ENCODE measurements at regions not wholly inside any gene's neighbourhood (a gene's known extent, or its start where the extent isn't known, plus 50 kb on each side); places are given as distances from the start of the nearest gene placed in this dataset.
A peak's percentile ranks its signal among the peaks of the same experiment; 100 is the strongest.

DNA sequence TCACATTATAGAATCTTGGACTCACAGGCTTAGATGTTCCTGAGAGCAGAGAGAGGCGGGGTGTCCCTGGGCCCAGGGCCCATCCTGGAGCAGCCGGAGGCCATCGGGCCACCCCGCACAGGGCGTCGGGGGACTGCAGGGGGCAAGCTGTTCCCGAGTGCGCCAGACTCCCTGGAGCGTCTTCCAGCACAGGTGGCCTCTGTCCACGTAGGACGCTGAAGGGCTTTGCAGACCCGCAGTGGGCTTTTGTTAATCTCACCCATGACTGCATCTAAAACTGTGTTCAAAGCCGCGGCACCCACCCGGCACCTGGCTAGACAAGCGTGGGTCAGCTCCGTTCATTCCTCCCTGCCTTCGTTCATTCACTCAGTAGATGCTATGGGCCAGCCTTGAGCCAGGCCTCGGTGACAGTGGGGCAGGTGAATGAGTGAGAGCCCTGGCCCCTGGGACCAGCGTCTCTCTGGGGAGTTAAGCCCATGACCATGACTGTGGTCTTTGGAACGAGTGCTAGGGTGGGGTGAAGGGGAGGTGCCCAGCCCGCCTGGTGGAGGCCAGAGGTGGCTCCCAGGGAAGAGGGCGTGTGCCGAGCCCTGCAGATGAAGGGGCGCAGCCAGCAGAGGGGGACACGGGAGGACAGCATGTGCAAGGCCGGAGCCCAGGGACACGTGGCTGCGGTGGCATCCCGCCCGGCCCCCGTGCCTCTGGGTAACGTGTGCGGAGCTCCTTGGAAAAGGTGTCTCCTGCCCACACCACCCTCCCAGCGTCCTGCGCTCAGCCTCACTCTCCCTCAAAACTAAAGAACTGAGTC lies 98.3 kb downstream of the HMX1 start:
- DNase-seq, result no peak

DNA sequence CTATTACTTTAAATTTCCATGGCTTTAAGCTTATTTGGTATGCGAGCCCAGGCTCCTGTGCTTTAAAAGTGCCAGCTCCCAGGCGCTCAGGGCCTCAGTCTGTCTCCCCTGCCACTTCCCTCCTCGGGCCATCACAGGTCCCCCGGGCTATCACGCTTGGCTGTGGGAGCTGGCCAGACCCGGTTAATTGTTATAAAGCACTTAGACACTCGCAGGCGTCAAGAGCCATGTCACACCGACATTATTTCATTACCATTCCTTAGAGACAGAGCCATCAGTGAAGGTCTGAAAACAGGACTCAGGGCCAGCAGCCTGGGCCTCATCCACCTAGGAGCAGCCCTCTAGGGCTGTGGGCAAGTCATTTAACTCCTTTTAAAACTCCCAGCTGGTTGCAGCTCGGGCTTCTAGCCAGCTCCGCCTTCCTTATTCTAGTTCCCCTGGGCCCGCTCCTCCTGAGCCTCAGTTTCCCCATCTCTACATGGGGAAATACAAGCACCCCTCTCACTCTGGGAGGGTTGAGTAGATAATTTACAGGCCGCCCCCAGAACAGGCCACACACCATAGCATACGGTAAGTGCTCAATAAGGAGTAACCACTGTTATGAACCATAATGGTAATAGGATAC lies 99.0 kb downstream of the HMX1 start:
- no peak for DNase-seq

DNA sequence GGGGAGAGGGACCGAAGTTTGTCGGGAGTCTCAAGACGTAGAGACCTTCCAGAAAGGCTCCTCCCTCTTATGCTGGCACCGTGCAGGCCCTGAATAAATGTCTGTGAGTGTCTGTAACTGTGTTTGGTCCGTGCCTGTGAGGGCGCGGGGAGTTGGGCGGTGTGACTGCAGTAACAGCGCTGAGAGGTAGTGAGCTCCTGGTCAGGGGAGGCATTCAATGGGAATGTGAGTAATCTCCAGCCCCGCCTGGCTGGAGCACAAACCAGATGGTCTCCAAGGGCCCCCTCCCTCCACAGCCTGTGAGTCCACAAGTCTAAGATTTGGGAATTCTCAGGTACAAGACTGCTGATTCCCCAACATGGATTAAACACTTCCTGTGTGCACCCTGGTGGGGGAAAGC lies 100.0 kb downstream of the HMX1 start:
- no peak for DNase-seq

DNA sequence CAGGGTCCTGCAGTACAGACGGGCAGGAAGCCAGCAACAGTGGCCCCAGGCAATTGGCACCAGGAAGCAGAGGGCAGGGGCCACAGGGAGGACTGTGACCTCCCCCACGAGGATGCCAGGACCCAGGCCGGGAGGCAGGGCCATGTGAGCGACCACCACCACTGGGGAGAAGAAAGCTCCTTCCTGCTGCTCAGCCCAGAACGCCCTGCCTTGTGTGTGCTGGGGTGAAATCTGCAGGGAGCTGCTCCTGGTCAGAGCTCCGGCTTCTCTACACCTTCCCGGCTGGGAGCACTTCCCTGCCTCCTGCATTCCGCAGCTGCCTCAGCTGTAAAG lies 100.4 kb downstream of the HMX1 start:
- DNase-seq, result no peak

DNA sequence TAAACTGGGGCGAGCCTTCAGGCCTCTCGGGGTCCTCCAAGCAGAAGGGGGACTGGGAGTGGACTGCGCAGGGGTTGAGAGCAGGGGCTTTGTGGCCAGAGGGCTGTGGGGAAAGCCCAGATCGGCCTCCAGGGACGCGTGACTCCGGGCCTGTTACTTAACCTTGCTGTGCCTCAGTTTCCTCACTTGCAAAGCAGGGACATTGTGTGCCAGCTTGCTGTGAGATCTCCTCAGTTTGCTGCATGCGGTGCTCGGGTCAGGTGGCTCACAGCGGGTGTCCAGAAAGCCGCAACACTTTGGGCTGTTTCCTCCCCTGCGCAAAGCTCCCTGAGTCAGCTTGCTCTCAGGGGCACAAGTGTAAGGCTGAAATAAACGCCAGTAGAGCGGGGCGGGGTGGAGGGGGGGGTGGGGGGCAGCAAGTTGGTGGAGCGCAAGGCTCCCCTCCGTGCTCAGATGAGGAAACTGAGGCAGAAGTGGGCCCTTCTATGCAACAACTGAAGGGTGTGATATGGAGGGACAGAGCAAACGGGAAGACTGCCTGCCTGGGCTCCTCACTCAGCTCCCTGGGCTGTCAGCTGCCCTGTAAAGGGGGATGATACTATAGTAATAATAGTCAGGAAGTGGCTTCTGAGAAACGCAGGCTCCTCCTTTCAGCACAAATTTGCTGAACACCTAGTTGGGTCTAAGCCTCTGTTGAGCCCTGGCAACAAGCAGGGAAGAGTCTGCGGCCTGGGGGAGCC lies 101.0 kb downstream of the HMX1 start:
- no peak for DNase-seq

DNA sequence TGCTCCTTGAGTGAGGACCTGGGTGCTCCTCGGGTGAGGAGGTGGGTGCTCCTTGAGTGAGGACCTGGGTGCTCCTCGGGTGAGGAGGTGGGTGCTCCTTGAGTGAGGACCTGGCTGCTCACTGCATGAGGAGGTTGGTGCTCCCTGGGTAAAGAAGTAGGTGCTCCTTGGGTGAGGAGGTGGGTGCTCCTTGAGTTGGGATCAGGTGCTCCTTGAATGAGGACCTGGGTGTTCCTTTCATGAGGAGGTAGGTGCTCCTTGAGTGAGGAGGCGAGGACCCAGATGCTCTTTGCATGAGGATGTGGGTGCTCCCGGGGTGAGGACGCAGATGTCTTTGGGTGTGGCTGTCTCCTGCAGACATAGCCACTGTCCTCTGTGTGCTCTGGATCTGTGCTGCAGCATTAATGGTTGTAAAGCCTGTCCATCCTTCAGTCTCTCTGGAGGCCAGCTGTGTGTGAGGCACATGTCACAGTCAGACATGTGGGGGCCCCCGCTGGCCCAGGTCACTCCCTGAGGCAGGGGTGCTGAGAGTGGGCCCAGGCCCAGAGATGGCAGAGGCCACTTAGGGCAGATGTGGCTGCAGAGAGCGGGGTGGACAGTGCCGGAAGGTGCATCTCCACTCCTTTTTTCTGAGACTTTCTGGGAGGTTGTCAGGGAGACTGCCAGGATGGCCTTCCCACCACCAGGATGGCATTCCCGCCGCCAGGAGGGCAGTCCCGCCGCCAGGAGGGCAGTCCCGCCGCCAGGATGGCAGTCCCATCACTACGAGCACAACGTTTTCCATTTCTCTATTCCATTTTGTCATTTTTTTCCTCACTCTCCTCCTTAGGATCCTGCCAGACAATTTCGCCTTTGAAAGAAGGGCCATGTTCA lies 101.8 kb downstream of the HMX1 start:
- no peak for DNase-seq

DNA sequence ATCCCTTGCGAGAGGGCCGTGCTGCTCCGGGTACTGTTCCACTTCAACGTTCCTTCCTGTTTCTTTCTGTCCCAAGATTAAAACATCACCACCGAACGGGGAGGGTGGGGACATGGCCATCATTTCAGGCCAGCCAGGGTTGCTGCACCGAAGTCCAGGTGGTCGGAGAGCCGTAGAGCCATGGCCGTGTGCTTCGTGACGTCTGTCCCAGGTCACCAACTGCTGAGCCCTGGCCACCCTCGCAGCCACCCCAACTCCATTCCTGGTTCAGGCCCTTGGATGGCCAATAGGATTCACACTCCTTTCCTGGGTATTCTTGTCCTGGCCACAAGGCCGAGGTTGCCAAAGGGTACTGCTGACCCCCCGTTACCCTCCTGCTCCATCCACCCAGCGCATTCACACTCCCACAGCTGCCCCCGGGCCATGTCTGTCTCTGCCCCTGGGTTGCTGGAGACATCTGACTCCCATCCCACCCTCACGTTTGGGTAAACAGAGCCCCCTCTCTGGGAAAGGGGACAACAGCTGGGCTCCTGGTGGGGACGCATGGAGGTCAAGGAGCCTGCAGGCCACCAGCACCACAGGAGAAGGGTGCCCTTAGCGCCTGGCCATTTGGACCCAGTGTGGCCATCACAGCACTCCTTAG lies 103.2 kb downstream of the HMX1 start:
- DNase-seq, result no peak

DNA sequence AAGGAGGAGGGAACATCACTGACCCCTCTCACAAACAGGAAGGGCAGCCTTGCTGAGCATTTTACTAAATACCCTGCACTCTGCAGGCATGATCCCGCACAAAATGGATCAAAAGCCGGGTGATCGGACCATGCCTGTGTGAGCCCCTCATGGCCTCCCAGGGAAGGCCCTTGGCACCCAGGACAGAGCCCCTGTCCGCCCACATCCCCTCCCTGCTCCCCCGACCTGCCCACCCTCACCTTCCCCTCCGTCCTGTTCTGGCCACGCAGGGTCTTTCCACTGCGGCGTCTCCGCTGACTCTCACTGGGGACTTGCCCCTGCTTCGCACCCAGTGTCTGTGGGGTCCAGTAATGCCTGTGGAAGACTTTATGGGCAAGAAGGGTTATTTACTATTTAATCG lies 105.0 kb downstream of the HMX1 start:
- no peak for DNase-seq

DNA sequence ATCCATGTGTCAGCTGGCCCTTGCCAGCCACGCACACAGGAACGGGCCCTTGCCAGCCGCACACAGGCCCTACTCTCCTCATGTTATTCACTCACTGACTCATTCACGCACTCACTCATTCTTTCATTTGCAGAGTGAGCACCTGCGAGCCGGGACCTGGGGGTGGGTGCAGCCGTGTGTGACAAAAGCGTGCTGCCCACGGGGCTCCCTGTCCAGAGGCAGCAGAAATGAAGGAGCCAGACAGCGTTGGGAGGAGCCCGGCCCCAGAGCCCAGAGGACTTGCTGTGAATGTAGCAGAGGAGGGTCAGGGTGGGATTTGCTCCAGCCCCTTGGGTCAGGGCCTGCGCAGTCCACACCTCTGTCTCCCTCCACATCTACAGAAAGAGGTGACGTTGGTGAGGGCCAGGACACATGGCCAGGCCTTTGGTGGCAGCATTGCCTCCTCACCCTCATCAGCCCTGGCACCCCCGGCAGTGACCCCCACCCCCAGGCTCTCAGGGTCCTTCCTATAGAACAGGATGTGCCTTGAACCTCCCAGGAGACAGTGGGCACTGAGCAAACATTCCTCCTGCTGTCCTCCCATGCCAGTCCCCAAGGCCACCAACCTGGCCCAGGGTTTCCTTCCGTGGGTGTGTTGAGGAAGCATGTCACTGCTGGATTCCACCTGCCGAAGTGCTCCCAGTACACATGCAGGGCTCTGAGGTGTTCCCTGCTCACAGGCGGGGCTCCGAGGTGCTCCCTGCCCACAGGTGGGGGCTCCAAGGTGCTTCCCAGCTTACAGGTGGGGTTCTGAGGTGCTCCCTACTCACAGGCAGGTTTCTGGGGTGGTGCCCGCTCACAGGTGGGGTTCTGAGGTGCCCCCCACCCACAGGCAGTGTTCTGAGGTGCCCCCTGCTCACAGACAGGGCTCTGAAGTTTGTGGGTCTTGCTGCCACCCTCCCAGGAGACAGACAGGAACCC lies 105.7 kb downstream of the HMX1 start:
- DNase-seq, result no peak

DNA sequence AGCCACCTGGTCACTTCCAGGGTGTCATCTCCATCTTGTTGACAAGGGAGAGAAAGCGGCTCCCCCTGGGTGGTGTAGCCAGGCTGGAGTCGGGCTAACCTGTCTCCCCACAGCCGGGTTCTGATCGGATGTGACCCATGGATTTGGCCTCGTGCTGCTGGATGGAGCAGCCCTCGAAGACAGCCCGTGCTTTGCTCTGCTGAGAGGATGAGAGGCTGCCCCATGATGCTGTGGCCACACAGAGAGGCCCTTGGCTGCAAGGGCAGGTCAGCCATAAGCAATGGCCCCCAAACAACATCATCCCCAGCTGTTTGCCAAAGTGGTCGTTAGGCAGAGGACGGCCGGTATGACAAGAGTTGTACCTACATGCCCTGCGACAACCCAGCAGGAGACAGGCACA lies 106.6 kb downstream of the HMX1 start:
- DNase-seq, result no peak

DNA sequence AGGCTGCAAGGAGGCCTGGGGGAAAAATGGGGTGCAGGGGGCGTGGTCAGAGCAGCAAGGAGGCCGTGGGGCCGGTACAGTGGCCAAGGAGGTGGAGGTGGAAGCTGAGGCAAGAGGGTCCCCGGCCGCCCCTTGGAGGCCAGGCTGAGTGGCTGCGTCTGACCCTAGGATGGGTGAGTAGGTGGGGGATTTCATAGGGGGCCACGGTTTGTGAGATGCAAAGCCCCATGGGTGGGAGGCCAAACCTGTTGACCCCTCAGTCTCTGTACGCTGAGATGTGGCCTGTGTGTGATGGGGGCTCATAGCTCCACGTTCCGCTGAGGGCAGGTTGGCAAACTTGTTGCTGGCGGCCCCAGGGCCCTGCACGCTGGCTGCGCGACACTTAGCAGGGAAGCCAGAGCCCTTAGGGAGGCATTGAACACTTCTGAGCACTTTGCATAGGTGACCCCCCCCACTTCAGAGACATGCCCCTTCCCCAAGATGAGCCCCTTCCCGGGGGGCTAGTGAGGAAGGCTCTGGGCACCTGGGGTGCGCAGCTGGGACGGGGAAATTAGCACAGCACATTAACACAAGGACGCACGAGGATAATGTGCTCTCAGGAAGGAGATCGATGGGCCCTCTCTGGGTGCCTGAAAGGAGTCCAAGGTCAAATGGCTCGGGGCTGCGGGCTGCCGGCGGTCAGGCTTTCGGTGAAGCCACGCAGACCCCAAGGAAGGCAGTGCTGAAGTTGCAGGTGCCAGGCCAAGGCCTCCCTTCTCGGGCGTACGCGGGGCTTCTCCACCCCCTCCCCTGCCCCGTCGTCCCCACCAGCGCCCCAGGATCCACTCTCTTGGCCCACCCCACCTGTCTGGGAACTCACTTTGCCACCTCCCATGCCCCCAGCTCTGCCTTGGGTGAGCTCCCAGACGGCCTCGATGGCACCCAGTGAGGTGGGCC lies 107.4 kb downstream of the HMX1 start:
- no peak for DNase-seq

DNA sequence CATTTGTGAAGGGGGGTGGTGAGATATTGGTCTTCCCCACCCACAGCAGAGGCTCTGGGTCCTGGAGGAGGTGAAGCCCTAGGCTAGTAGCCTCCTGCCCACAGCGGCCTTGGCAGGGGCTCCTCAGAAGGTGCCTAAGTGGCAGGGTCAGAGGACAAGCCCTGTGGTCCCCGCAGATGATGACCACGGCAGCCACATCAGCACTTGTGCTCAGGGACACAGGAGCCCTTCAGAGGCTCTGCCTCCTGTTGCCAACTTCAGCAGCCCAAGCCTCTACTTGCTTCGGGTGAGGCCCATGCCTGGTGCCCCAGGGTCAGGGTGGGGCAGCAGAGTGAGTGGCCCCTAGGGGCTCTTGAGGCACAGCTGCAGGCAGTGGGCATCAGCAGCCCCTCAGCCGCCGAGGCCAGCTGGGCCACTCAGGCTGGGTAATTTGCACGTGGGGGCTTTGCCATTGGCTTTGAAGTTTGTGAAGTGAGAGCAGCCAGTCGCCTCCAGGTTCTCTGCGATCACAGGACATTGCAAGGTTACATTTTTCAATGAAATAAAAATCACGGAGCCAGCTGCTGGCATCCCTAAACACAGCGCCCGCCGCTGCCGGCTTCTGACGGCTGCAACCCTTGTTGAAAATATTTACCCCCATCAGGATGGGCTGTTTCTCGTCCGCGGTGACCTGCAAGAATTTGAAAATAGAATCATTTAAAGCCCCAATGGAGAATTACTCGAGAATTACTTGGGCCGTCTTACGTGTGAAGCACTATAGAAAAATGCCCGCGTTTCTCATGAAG lies 108.5 kb downstream of the HMX1 start:
- DNase-seq, result no peak

DNA sequence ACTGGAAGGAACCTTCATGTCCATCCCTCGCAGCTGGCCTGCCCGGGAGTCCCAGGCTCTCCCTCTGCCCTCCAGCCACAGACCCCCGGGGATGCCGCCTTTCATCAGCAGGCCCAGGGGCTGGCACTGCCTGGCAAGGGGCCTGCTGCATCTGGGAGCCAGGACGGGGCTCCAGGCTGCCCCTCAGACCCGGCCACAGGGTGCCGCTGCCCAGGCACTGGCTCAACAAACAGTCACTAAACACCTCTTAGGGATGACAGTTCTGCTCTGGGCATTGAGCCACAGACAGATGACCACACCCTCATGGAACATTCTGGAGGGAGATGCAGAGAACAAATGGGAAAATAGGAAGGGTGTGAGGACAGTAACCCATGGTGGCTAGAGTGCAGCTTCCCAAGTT lies 109.3 kb downstream of the HMX1 start:
- DNase-seq, result no peak

DNA sequence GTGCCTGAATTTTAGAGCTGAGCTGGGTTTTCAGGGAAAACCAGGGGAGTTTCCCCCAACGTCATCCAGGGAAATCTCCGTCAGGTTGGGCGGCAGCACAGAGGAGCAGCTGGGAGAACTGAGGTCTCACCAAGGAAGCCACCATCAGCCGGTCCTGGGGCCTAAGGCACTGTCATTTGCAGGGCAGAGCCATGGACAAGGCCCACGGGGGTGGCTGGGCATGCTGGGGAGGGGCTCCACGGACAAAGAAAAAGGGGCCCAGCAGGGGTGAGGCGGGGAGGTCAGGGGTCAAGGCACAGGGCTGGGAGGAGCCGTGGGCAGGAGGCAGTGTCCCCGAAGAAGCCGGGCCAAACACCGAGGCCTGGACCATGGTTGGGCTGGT lies 109.8 kb downstream of the HMX1 start:
- no peak for DNase-seq

DNA sequence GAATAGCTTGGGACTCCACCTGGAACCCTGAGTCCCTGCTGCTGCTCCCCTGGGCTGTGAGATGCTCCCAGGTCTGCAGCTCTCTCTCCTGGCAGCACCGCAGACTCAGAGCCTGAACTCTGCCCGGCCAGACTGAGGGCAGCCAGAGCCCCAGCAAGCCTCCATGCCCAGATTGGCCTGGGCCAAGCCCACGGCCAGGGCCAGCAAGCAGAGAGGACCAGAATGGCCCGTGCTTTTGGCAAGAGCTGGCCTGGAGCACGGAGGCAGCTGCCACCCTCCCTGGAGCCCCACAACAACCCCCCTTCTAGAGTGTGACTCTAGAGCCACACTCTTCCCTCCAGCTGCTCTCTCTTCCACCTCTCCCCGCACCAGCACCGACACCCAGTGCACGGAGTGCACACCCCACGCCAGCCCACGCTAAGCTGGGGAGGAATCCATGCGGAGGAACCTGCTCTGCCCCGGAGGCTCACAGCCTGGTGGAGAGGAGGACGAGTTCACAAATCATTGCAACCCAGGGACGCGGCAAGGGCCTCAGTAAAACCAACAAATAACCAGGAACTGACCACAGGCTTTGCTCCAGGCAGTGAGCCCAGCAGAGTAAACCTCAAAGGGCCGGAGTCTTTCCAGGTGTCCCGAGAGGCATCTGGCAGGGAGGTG lies 110.3 kb downstream of the HMX1 start:
- DNase-seq, result no peak

DNA sequence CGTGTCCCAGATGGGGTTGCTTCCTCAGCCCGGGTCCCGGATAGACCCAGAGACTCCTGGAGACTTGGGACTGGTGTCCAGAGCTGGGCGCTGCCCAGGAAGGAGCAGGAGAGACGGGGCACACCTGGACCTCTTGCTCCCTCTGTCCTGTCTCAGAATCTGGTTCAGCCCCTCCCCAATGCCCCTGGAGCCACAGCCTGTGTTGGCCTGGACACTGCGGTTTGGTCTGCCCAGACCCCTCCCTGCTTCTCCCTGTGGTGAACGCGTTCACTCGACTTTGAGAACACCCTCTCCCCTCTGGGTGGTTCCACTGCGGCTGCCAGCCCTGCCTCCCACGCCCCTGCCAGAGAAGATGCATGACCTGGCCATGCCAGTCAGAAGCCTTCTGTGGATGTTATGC lies 111.1 kb downstream of the HMX1 start:
- DNase-seq, result no peak

DNA sequence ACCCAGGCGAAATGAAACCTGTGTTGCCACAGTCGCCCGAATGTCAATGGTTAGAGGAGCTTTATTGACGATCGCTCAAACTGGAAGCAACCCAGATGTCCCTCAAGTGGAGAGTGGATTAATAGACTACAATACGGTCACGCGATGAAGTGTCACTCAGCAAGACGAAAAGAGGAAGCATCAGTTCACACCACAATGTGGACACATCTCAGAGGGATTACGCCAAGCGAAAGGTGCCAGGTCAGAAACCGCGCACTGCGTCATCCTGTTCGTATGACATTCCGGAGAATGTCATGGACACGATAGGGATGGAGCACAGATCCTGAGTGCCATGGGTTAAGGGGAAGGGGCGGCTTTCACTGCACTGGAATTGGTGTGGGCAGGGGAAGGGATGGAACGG lies 111.7 kb downstream of the HMX1 start:
- DNase-seq, result peak in 1 of 4 experiments; percentile 1

DNA sequence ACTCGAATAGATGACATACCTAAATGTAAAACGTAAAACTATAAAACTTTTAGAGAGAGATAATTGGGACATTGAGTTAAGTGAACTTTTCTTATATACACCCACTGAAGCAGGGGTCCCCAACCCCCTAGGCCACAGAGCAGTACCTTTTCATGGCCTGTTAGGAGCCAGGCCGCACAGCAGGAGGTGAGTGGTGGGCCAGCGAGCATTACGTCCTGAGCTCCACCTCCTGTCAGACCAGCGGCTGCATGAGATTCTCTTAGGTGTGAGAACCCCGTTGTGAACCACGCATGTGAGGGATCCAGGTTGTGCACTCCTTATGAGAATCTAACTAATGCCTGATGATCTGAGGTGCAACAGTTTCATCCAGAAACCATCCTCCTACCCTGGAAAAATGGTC lies 114.8 kb downstream of the HMX1 start:
- DNase-seq, result no peak

Measured in suppressor macrophage (primary cell).